Mucosa of stomach (tissue), 1 donor: ENCODE measurements at regions not wholly inside any gene's neighbourhood (a gene's known extent, or its start where the extent isn't known, plus 50 kb on each side); places are given as distances from the start of the nearest gene placed in this dataset.
A peak's percentile ranks its signal among the peaks of the same experiment; 100 is the strongest.

Experiments used
- H3K27me3 ChIP-seq: one replicate; pipeline ENCODE4 v1.7.0; 2013; ENCODE audit warnings: mild to moderate bottlenecking, low read length; ENCODE audit not compliant: control insufficient read depth, insufficient read depth
- H3K36me3 ChIP-seq: one replicate; pipeline ENCODE4 v1.7.0; 2013; ENCODE audit warnings: low read length; ENCODE audit not compliant: control insufficient read depth, insufficient read depth
- H3K4me1 ChIP-seq: one replicate; pipeline ENCODE4 v1.7.0; 2013; ENCODE audit warnings: mild to moderate bottlenecking, low read length; ENCODE audit not compliant: control insufficient read depth, insufficient read depth
- H3K4me3 ChIP-seq: one replicate; pipeline ENCODE4 v1.7.0; 2013; ENCODE audit warnings: low read length
- H3K9ac ChIP-seq: one replicate; pipeline ENCODE4 v1.7.0; 2013; ENCODE audit warnings: mild to moderate bottlenecking, low read length, moderate library complexity
- H3K9me3 ChIP-seq: one replicate; pipeline ENCODE4 v1.7.0; 2013; ENCODE audit warnings: mild to moderate bottlenecking, low read length, moderate library complexity; ENCODE audit not compliant: control insufficient read depth
- donor health status: Pancreatic carcinoma.

DNA sequence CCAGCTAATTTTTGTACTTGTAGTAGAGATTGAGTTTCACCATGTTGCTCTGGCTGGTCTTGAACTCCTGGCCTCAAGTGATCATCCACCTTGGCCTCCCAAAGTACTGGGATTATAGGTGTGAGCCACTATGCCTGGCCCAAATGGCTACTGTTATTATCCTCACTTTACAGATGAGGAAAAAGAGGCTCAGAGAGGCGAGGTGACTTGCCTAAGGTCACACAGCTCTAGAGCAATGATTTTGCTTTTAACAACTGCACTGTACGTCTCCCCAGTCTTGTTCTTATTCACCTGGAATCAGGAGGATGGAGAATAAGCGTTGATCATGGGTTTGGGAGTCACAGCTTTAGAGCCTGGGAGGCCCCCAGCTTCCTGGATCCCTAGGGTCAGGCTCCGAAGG, 69.8 kb upstream of the NCOR2 start:
- peaks cover 51% of the 10 kb centered on the region for H3K4me1 ChIP-seq
- no peaks in the 10 kb centered on the region for H3K27me3 ChIP-seq
- no peak overlapping the region for H3K4me3 ChIP-seq
- H3K36me3 ChIP-seq: no peaks in the 10 kb centered on the region
- no peaks in the 10 kb centered on the region for H3K9me3 ChIP-seq
- H3K9ac ChIP-seq: no peak overlapping the region

DNA sequence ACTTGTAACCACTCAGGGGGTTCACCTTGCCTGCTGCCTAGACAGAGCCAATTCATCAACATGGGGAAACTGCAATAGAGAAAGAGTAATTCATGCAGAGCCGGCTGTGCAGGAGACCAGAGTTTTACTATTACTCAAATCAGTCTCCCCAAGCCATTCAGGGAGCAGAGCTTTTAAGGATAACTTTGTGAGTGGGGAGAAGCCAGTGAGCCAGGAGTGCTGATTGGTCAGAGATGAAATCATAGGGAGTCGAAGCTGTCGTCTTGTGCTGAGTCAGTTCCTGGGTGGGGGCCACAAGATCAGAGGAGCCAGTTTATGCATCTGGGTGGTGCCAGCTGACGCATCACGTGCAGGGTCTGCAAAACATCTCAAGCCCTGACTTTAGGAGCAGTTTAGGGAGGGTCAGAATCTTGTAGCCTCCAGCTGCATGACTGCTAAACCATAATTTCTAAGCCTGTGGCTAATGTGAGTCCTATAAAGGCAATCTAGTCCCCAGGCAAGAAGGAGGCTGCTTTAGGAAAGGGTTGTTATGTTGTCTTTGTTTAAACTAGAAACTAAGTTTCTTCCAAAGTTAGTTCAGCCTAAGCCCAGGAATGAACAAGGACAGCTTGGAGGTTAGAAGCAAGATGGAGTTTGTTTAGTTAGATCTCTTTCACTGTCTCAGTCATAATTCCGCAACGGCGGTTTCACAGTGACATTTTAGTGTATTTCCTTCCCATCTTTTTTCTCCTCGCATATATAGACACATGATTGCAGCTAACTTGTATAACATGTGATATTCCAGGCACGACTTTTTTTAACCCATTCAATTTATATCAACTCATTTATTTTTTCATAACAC, 68.9 kb upstream of the NCOR2 start:
- H3K9me3 ChIP-seq: no peaks in the 10 kb centered on the region
- H3K4me3 ChIP-seq: no peak overlapping the region

DNA sequence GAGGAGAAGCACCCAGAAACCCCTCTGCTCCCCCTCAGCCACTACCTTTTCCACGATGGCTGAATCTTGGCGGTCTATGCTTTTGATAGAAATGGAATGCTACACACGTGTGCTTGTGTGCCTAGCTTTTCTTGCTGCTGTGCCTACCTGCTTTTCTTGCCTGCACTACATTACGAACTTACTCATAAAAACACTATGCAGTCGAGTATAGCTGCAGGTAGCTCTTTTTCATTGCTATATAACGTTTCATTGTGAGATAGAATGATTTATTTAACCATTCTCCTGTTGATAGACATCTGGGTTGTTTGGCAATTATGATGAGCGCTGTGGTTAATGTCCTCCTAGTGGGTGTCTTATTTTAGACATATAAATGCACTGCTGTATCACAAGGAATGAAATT, 67.9 kb upstream of the NCOR2 start:
- Histone ChIP-seq H3K27me3 (no peaks in the 10 kb centered on the region), H3K9ac (no peak overlapping the region), H3K4me3 (no peak overlapping the region), H3K4me1 (peaks cover 55% of the 10 kb centered on the region), H3K36me3 (no peaks in the 10 kb centered on the region), H3K9me3 (no peaks in the 10 kb centered on the region)

More for the DNA sequence above, 68.9 kb upstream of the NCOR2 start:
- H3K36me3 ChIP-seq: no peaks in the 10 kb centered on the region
- no peaks in the 10 kb centered on the region for H3K27me3 ChIP-seq
- H3K4me1 ChIP-seq: peaks cover 55% of the 10 kb centered on the region
- H3K9ac ChIP-seq: no peak overlapping the region

DNA sequence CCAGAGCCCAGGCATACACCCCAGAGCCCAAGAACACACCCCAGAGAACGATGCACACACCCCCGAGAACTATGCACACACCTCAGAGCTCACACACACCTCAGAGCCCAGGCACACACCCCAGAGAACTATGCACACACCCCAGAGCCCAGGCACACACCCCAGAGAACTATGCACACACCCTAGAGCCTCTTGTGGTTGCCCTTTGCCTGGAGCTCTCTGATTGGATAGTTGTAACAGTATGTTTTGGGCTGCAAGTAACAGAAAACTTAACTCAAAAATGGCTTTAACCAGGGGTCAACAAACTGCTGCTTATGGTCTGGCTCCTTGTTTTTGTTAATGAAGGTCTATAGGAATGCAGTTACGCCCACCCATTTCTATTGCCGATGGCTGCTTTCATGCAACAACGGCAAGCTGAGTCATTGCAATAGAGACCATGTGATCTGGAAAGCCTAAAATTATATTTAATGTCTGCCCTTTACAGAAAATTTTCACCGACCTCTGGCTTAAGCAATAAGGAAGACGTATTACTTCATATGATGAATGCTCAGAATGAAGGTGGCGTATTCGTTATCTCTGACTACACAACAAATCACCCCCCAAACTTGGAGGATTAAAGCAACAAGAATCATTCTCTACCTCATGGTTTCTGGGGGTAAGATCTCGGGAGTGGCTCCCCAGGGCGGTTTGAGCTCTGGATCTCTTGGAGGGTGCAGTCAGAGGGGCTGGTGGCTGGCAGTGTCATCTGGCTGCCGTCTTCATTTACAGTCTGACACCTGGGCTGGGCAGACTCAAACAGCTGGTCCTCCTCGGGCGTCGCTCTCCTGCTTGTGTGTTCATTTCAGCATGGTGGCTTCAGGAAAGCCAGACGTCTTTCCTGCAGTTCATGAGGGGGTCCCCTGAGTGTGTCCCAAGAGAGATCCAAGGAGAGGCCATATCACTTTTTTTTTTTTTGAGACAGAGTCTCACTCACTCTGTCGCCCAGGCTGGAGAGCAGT, 66.3 kb upstream of the NCOR2 start:
- no peaks in the 10 kb centered on the region for H3K36me3 ChIP-seq
- H3K4me1 ChIP-seq: peaks cover 51% of the 10 kb centered on the region
- no peaks in the 10 kb centered on the region for H3K9me3 ChIP-seq
- no peaks in the 10 kb centered on the region for H3K27me3 ChIP-seq
- H3K9ac ChIP-seq: no peak overlapping the region
- no peak overlapping the region for H3K4me3 ChIP-seq

DNA sequence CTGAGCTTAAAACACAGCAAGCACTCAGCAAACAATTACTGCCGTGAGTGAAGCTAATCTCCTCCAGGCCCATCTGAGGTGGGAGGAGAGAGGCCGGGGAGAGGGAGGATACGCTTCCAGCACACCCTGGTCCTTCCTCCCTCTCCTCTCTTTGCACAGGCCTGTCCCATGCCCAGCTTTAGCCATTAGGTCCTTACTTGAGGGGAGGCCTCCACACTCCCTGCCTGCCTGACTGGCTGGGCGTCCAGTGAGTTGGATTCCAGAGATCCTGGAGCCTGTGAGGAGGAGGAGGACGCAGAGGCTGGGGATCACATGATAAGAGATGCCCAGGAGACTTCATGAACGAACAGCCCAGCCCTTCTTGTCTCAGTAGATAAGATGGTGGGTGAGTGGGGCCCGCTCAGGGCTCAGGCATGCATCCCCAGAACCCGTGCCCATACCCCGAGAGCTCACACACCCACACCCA, 65.1 kb upstream of the NCOR2 start:
- H3K36me3 ChIP-seq: no peaks in the 10 kb centered on the region
- H3K4me1 ChIP-seq: peaks cover 43% of the 10 kb centered on the region
- H3K9ac ChIP-seq: peak overlapping the region; percentile 1

DNA sequence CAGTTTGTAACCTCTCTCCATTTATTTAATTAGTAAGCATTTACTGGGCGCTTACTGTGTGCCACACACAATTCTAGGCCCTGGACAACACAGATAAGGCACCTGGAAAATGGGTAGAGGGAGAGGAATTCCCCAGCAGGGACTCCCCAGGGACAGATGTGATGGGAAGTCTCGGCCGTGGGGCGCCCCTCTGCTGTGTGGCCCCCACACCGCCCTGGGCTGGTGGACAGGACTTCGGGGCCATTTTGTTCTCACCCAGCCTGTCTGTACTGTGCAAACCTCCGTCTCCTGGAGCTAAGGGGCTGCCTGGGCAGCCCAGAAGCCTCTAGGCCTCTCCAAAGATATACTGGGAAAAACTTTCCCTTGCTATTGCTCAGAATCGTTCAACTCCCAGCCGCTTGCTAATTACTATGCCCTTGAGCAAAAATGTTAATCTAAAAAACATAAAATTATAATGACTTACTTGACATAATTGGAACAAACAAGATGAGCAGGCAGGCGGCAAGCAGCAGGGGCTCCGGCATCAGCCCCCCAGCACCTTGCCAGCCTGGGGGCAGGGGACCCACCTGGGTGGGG, 64.4 kb upstream of the NCOR2 start:
- Histone ChIP-seq H3K36me3 (no peaks in the 10 kb centered on the region), H3K4me3 (no peak overlapping the region), H3K27me3 (no peaks in the 10 kb centered on the region), H3K9me3 (no peaks in the 10 kb centered on the region), H3K9ac (no peak overlapping the region), H3K4me1 (peaks cover 40% of the 10 kb centered on the region)

More for the DNA sequence above, 65.1 kb upstream of the NCOR2 start:
- Histone ChIP-seq H3K4me3 (no peak overlapping the region), H3K27me3 (no peaks in the 10 kb centered on the region), H3K9me3 (no peaks in the 10 kb centered on the region)

DNA sequence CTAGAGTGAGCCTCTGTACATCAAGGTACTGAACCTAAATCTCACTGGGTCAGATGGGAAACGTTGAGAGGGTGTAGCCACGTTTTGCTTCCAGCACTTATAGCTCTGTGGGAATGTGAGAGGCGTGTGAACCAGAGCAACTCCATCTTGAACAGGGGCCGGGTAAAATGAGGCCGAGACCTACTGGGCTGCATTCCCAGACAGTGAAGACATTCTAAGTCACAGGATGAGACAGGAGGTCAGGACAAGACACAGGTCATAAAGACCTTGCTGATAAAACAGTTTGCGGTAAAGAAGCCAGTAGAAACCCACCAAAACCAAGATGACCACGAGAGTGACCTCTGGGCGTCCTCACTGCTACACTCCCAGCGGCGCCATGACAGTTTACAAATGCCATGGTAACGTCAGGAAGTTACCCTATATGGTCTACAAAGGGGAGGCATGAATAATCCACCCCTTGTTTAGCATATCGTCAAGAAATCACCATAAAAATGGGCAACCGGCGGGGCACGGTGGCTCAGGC, 63.4 kb upstream of the NCOR2 start:
- H3K9me3 ChIP-seq: no peaks in the 10 kb centered on the region
- H3K4me3 ChIP-seq: no peak overlapping the region
- H3K9ac ChIP-seq: no peak overlapping the region
- H3K36me3 ChIP-seq: no peaks in the 10 kb centered on the region
- H3K27me3 ChIP-seq: no peaks in the 10 kb centered on the region
- peaks cover 40% of the 10 kb centered on the region for H3K4me1 ChIP-seq

DNA sequence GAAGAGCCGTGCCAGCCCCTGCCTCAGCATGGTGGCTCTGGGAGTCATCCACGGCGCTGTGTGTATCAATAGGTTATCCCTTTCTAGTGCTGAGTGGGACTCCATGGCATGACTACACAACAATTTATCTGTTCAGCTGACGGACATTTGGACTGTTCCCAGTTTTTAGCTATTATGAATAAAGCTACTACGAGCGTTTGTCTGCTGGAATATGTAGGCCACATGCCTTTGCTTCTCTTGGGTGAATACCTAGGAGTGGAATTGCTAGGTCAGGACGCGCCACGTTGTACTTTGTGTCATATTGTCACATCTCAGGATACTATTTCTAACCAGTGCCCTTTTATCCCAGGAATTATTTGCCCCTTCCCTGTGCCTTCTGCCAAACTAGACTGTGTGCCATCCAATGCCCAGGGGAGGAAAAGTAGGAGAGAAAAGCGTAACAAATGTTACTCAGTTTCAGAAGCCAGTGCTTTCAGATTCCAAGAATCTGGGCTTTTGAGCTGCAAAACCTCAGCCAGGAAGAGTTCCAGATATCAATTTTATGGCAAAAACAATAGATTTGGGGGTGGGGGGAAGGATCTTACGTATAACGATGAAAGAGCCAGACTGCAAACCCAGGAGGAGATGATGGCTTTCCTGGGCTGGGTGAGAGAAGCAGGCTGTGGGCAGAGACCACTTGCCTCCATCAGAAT, 62.5 kb upstream of the NCOR2 start:
- Histone ChIP-seq H3K4me3 (no peak overlapping the region), H3K9ac (no peak overlapping the region)

DNA sequence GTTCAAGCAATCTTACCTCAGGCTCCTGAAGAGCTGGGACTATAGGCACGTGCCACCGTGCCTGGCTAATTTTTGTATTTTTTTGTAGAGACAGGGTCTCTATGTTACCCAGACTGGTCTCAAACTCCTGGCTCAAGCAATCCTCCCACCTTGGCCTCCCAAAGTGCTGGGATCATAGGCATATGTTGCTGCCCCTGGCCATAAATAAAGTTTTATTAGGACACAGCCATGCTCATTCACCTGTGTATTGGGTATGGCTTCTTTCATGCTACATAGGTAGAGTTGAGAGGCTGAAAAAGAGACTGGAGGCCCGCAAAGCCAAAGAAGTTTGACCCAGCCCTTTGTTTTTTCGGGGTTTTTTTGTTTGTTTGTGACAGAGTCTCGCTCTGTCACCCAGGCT, 61.7 kb upstream of the NCOR2 start:
- Histone ChIP-seq H3K36me3 (no peaks in the 10 kb centered on the region), H3K27me3 (no peaks in the 10 kb centered on the region), H3K4me3 (no peak overlapping the region), H3K9me3 (no peaks in the 10 kb centered on the region), H3K4me1 (peaks cover 49% of the 10 kb centered on the region), H3K9ac (no peak overlapping the region)

More for the DNA sequence above, 62.5 kb upstream of the NCOR2 start:
- H3K36me3 ChIP-seq: no peaks in the 10 kb centered on the region
- H3K9me3 ChIP-seq: no peaks in the 10 kb centered on the region
- H3K27me3 ChIP-seq: no peaks in the 10 kb centered on the region
- peaks cover 46% of the 10 kb centered on the region for H3K4me1 ChIP-seq

DNA sequence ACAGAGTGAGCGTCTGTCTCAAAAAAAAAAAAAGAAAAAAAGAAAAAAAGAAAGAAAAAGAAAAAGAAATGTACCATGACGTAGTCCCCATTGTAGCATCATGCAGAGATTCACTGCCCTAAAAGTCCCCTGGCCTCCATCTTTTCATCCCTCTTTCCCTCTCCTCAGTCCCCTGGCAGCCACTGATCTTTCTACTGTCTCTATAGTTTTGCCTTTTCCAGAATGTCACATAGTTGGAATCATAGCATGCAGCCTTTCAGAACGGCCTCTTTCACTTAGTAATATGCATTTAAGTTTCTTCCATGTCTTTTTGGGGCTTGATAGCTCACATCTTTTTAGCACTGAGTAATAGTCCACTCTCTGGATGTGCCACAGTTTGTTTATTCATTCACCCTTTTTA, 60.5 kb upstream of the NCOR2 start:
- H3K27me3 ChIP-seq: no peaks in the 10 kb centered on the region

DNA sequence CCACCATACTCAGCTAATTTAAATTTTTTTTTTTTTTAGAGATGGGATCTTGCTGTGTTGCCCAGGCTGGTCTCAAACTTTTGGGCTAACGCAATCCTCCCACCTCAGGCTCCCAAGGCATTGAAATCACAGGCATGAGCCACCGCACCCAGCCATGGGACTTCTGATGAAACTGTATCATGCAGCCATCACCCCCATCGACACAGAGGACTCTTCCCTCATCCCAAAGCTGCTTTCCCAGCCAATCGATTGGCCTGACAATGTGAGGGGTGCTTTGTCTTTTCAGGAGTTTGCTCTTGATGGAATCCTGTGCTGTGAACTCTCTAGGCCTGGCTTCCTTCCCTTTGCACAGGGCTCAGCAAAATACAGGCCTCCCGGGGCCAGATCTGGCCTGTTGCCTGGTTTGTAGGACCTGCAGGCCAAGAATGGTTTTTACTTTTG, 59.6 kb upstream of the NCOR2 start:
- Histone ChIP-seq H3K4me1 (peaks cover 28% of the 10 kb centered on the region), H3K27me3 (no peaks in the 10 kb centered on the region), H3K9me3 (peaks cover 5% of the 10 kb centered on the region), H3K9ac (no peak overlapping the region), H3K4me3 (no peak overlapping the region), H3K36me3 (no peaks in the 10 kb centered on the region)

More for the DNA sequence above, 60.5 kb upstream of the NCOR2 start:
- Histone ChIP-seq H3K36me3 (no peaks in the 10 kb centered on the region), H3K4me3 (no peak overlapping the region), H3K9me3 (peaks cover 5% of the 10 kb centered on the region), H3K9ac (no peak overlapping the region), H3K4me1 (peaks cover 38% of the 10 kb centered on the region)
